Erythroblast (primary cell): ENCODE measurements at regions not wholly inside any gene's neighbourhood (a gene's known extent, or its start where the extent isn't known, plus 50 kb on each side); places are given as distances from the start of the nearest gene placed in this dataset.

Experiments used
- GATA1 ChIP-seq: IDR thresholded peaks from 2 replicates; pipeline ENCODE4 v1.6.1; 2011; ENCODE audit warnings: low read depth, mild to moderate bottlenecking, control low read depth, low read length, moderate library complexity
- POLR2A ChIP-seq: IDR thresholded peaks from 2 replicates; pipeline ENCODE4 v1.6.1; 2011; ENCODE audit warnings: mild to moderate bottlenecking, low read length

DNA sequence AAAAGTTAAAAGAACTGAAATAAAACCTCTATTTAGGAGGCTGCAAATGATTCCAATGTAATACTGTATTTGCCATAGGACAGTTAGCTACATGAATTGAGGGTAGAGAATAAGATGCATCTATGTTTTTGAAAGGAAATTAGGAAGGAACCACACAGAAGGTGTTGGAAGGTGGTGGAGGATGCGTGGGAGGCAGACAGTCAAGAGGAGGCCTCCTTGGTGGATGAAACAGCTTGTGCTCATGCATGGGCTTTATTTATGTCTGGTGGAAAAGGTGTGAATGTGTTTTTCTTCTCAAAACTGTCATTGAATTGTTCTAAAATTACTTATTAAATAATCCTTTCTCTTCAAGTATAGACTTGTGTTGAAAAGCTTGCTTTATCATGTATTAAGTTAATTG is 314.4 kb upstream of the NPSR1 start:
- TF ChIP-seq POLR2A, result no peak
- no peak for TF ChIP-seq GATA1
